Astrocyte of the cerebellum (primary cell): ENCODE measurements at regions not wholly inside any gene's neighbourhood (a gene's known extent, or its start where the extent isn't known, plus 50 kb on each side); places are given as distances from the start of the nearest gene placed in this dataset.

ENCODE experiments used
- DNase-seq: peaks from one replicate; pipeline ENCODE4 v3.0.0-alpha.2; 2011; ENCODE audit warnings: low read depth
- H3K4me3 ChIP-seq: 2 replicates; pipeline ENCODE4 v1.5.1; 2011; ENCODE audit warnings: mild to moderate bottlenecking, low read depth, low read length, moderate library complexity
- in situ Hi-C: cut with HindIII; loops from 2 replicates; pipeline ENCODE4 v1.10.0; 2017; ENCODE audit warnings: low sequenced_read_pairs
- TF ChIP-seq, protein P1 (sequence below): IDR thresholded peaks from 2 replicates; pipeline ENCODE4 v1.5.1; 2012; ENCODE audit warnings: low read length, low read depth, moderate library complexity, mild to moderate bottlenecking; ENCODE audit errors: missing control alignments

DNA sequence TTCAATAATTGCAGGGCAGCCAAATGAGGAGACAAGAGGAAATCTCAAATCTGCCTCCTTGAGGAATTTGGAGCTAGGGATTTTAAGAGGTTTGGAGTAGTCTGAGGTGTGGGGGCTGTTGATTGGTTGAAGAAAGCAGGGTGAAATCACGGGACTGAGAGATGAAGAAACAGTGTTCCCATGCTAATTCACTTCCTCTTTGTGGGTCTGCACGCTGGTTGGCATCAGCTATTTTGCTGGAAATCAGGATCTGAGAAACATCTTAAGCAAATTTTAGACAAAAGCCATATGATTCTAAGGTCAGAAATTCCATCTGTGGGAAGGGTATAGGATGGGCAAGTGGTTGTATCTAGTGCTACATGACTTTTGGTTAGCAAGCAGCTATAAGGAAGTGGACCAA lies 107.1 kb upstream of the PAXBP1 start:
- TF ChIP-seq, protein P1, sequence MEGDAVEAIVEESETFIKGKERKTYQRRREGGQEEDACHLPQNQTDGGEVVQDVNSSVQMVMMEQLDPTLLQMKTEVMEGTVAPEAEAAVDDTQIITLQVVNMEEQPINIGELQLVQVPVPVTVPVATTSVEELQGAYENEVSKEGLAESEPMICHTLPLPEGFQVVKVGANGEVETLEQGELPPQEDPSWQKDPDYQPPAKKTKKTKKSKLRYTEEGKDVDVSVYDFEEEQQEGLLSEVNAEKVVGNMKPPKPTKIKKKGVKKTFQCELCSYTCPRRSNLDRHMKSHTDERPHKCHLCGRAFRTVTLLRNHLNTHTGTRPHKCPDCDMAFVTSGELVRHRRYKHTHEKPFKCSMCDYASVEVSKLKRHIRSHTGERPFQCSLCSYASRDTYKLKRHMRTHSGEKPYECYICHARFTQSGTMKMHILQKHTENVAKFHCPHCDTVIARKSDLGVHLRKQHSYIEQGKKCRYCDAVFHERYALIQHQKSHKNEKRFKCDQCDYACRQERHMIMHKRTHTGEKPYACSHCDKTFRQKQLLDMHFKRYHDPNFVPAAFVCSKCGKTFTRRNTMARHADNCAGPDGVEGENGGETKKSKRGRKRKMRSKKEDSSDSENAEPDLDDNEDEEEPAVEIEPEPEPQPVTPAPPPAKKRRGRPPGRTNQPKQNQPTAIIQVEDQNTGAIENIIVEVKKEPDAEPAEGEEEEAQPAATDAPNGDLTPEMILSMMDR = no peak
- DNase-seq = no peak
- H3K4me3 ChIP-seq = no peak overlapping the region
- in situ Hi-C loops = no loop called here

- no peak overlapping the region for H3K4me3 ChIP-seq
- in situ Hi-C loops = no loop called here
- no peak for DNase-seq
- TF ChIP-seq, protein P1 = no peak
Measured at GRCh38 chr21:32881458-32881857, 109.9 kb upstream of the PAXBP1 start.

DNA sequence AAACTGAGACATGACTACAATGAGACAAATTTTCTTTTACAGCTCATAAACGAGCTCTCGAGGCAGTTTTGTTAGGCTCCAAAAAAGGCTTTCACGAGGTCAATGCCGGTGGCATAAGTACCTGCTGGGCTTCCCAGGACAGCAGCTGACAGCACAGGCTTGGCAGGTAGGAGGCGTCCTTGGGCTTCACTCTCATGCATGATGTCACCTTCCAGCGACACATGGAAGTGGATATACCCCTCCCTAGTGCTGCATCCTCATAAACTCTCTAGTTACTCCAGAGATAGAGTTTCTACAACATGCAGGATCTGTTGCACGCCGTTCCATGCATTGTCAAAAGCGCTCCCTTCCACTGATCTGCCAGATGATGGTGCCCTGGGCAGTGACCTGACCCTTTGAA lies 112.5 kb upstream of the PAXBP1 start:
- no peak overlapping the region for H3K4me3 ChIP-seq
- TF ChIP-seq, protein P1 = no peak
- in situ Hi-C loops = no loop called here
- no peak for DNase-seq

GRCh38 chr21:32886339-32886738 lies 114.8 kb upstream of the PAXBP1 start:
- no peak for DNase-seq
- H3K4me3 ChIP-seq = no peak overlapping the region
- in situ Hi-C loops = no loop called here
- TF ChIP-seq, protein P1 = no peak

- DNase-seq = no peak
- H3K4me3 ChIP-seq = no peak overlapping the region
- TF ChIP-seq, protein P1 = no peak
Measured at GRCh38 chr21:32887026-32887425, 115.5 kb upstream of the PAXBP1 start.

GRCh38 chr21:32888971-32889370 lies 117.4 kb upstream of the PAXBP1 start:
- in situ Hi-C loops = no loop called here
- no peak overlapping the region for H3K4me3 ChIP-seq
- DNase-seq = no peak
- TF ChIP-seq, protein P1 = no peak

More at GRCh38 chr21:32887026-32887425, 115.5 kb upstream of the PAXBP1 start:
- in situ Hi-C loops = no loop called here

GRCh38 chr21:32889596-32889995 lies 118.0 kb upstream of the PAXBP1 start:
- TF ChIP-seq, protein P1 = no peak
- DNase-seq = no peak
- in situ Hi-C loops = no loop called here
- H3K4me3 ChIP-seq = no peak overlapping the region
